Liver (tissue), 8 donors: ENCODE measurements at regions not wholly inside any gene's neighbourhood (a gene's known extent, or its start where the extent isn't known, plus 50 kb on each side); places are given as distances from the start of the nearest gene placed in this dataset.

Experiments
- DNase-seq: peaks from one replicate; pipeline ENCODE4 v3.0.0-alpha.2; 2017; ENCODE audit warnings: low spot score
- H3K27ac ChIP-seq, 2 donors: one replicate each; pipeline ENCODE4 v1.7.0; 2013; ENCODE audit warnings: inconsistent platforms in 2 of 2, low read length in 2 of 2, control low read depth in 1 of 2, low read depth in 1 of 2, mild to moderate bottlenecking in 1 of 2
- H3K27me3 ChIP-seq, 4 donors: one replicate each; pipeline versions ENCODE4 v1.6.1 to v1.7.0; 2013; ENCODE audit warnings: low read length in 3 of 4, inconsistent platforms in 1 of 4, mild to moderate bottlenecking in 1 of 4, moderate library complexity in 1 of 4; ENCODE audit not compliant: control insufficient read depth in 4 of 4, insufficient read depth in 4 of 4
- H3K36me3 ChIP-seq, 4 donors: one replicate each; pipeline versions ENCODE4 v1.6.1 to v1.7.0; 2013; ENCODE audit warnings: low read length in 3 of 4, mild to moderate bottlenecking in 3 of 4, low read depth in 1 of 4, moderate library complexity in 1 of 4; ENCODE audit not compliant: control insufficient read depth in 4 of 4, insufficient read depth in 3 of 4
- H3K4me1 ChIP-seq, 4 donors: one replicate each; pipeline versions ENCODE4 v1.6.1 to v1.7.0; 2013; ENCODE audit warnings: low read length in 3 of 4, mild to moderate bottlenecking in 3 of 4, moderate library complexity in 1 of 4; ENCODE audit not compliant: control insufficient read depth in 4 of 4, insufficient read depth in 4 of 4
- H3K4me3 ChIP-seq, 3 donors: one replicate each; pipeline versions ENCODE4 v1.6.1 to v1.7.0; 2013; ENCODE audit warnings: low read length in 3 of 3, control low read depth in 1 of 3, low read depth in 1 of 3, mild to moderate bottlenecking in 1 of 3
- H3K9ac ChIP-seq, 2 donors: one replicate each; pipeline ENCODE4 v1.7.0; 2013; ENCODE audit warnings: low read length in 2 of 2, mild to moderate bottlenecking in 2 of 2, moderate library complexity in 2 of 2, control low read depth in 1 of 2, low read depth in 1 of 2
- H3K9me3 ChIP-seq, 4 donors: one replicate each; pipeline versions ENCODE4 v1.6.1 to v1.7.0; 2013; ENCODE audit warnings: low read length in 3 of 4; ENCODE audit not compliant: control insufficient read depth in 4 of 4
- EGR1 ChIP-seq, 2 donors: IDR thresholded peaks; 2 replicates each; pipeline ENCODE4 v1.6.1; 2016 to 2018; ENCODE audit warnings: antibody characterized with exemption in 2 of 2, low read depth in 2 of 2
- FOXA1 ChIP-seq: IDR thresholded peaks from 2 replicates; pipeline ENCODE4 v1.6.1; 2016; ENCODE audit warnings: antibody characterized with exemption
- FOXA2 ChIP-seq: IDR thresholded peaks from 2 replicates; pipeline ENCODE4 v1.6.1; 2016; ENCODE audit warnings: antibody characterized with exemption
- GABPA ChIP-seq, 2 donors: IDR thresholded peaks in 1 of 2; conservative IDR thresholded peaks in 1 of 2; 2 replicates each; pipeline ENCODE4 v1.6.1; 2016; ENCODE audit warnings: antibody characterized with exemption in 2 of 2, mild to moderate bottlenecking in 1 of 2, moderate library complexity in 1 of 2
- HNF4A ChIP-seq, 2 donors: conservative IDR thresholded peaks; 2 replicates each; pipeline ENCODE4 v1.6.1; 2016; ENCODE audit warnings: antibody characterized with exemption in 2 of 2, mild to moderate bottlenecking in 2 of 2
- HNF4G ChIP-seq: IDR thresholded peaks from 2 replicates; pipeline ENCODE4 v1.6.1; 2016; ENCODE audit warnings: antibody characterized with exemption
- JUND ChIP-seq, 2 donors: IDR thresholded peaks; 2 replicates each; pipeline ENCODE4 v1.6.1; 2016; ENCODE audit warnings: antibody characterized with exemption in 2 of 2
- NR2F2 ChIP-seq: IDR thresholded peaks from 2 replicates; pipeline ENCODE4 v1.6.1; 2016; ENCODE audit warnings: antibody characterized with exemption
- RAD21 ChIP-seq, 2 donors: IDR thresholded peaks; 2 replicates each; pipeline ENCODE4 v1.6.1; 2016; ENCODE audit warnings: antibody characterized with exemption in 2 of 2, mild to moderate bottlenecking in 2 of 2
- RXRA ChIP-seq, 2 donors: IDR thresholded peaks; 2 replicates each; pipeline ENCODE4 v1.6.1; 2017 to 2018; ENCODE audit warnings: antibody characterized with exemption in 2 of 2, mild to moderate bottlenecking in 1 of 2
- SP1 ChIP-seq: IDR thresholded peaks from 2 replicates; pipeline ENCODE4 v1.6.1; 2018; ENCODE audit warnings: antibody characterized with exemption, mild to moderate bottlenecking
- TAF1 ChIP-seq: conservative IDR thresholded peaks from 2 replicates; pipeline ENCODE4 v1.6.1; 2016; ENCODE audit warnings: antibody characterized with exemption, mild to moderate bottlenecking
- YY1 ChIP-seq: IDR thresholded peaks from 2 replicates; pipeline ENCODE4 v1.6.1; 2016; ENCODE audit warnings: antibody characterized with exemption, mild to moderate bottlenecking
- WGBS: extraction: QIAGEN DNeasy Blood & Tissue Kit; methylation state at CpG from one replicate; pipeline ENCODE4 v1.1.7; 2013; 5-methylcytosine and 5-hydroxymethylcytosine counted together
- TF ChIP-seq, protein P1 (sequence below): IDR thresholded peaks from 2 replicates; pipeline ENCODE4 v1.6.1; 2016; ENCODE audit warnings: antibody characterized with exemption
- TF ChIP-seq, protein P2 (sequence below): IDR thresholded peaks from 2 replicates; pipeline ENCODE4 v1.6.1; 2016; ENCODE audit warnings: antibody characterized with exemption
- TF ChIP-seq, protein P3 (sequence below): fragments of 150-350 bp; IDR thresholded peaks from 2 replicates; pipeline ENCODE4 v1.5.1; 2017; ENCODE audit warnings: improper control_type of control experiment, low read depth, low read length; ENCODE audit not compliant: missing input control
- TF ChIP-seq, protein P4 (sequence below): IDR thresholded peaks from 2 replicates; pipeline ENCODE4 v1.6.1; 2016; ENCODE audit warnings: antibody characterized with exemption
- donor health status: healthy.
- donor health status: healthy.
- donor health status: healthy.
- donor health status: healthy.
- donor health status: healthy.

DNA sequence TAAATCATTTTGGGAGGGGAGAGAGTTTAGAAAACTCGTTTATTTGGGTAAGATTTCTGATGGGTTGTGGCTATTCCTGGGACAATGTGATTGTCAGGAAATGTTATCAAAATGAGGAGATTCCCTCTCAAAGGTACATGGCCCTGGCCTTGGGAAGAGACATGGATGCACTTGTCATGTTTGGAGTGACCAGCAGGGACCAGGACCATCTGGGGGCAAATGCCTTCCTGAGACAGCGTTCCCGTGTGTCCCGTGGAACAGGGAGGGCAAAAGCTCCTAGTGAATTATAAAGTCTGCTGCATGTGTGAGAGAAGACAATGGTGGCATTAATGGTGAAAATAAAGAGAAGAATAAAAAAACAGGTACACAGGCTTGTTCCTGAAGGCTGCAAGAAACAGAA lies 317.3 kb downstream of the ZNF536 start (continued):
- TF ChIP-seq, protein P1, sequence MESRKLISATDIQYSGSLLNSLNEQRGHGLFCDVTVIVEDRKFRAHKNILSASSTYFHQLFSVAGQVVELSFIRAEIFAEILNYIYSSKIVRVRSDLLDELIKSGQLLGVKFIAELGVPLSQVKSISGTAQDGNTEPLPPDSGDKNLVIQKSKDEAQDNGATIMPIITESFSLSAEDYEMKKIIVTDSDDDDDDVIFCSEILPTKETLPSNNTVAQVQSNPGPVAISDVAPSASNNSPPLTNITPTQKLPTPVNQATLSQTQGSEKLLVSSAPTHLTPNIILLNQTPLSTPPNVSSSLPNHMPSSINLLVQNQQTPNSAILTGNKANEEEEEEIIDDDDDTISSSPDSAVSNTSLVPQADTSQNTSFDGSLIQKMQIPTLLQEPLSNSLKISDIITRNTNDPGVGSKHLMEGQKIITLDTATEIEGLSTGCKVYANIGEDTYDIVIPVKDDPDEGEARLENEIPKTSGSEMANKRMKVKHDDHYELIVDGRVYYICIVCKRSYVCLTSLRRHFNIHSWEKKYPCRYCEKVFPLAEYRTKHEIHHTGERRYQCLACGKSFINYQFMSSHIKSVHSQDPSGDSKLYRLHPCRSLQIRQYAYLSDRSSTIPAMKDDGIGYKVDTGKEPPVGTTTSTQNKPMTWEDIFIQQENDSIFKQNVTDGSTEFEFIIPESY: no peak
- no peak for TF ChIP-seq TAF1
- TF ChIP-seq EGR1 (IDR thresholded peaks at IDR 0.05; ENCODE audit: low read depth in 2 of 2): no peak

DNA sequence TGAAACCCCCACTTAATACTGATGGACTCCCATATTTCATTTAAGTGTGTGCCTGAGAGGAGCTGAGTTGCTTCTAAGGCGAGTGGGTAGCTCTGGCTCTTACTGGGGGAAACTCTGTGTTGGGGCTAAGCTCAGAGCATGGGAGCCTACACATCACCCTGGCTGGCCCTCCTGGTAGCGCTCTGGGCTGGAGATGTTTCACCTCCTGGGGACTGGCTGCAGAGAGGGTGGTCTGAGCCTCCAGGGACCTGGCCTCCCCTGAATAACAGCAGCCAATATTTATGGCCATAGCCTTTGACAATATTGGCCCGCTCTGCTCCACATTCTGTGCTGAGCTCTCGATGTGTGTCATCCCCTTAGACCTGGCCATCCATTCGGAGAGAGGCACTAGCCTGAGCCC lies 316.5 kb downstream of the ZNF536 start:
- peaks cover 2 to 13% (median 6%) of the 10 kb centered on the region in 4 donors for H3K27me3 ChIP-seq
- WGBS: 79% methylated on average over 5 of the region's 5 CpGs

More for the DNA sequence above, 316.5 kb downstream of the ZNF536 start:
- no peak for DNase-seq
- H3K9ac ChIP-seq: no peak overlapping the region
- no peaks in the 10 kb centered on the region for H3K9me3 ChIP-seq
- TF ChIP-seq SP1: no peak
- TF ChIP-seq, protein P2, sequence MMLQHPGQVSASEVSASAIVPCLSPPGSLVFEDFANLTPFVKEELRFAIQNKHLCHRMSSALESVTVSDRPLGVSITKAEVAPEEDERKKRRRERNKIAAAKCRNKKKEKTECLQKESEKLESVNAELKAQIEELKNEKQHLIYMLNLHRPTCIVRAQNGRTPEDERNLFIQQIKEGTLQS: no peak
- no peak for TF ChIP-seq EGR1 (IDR thresholded peaks at IDR 0.05; ENCODE audit: low read depth in 2 of 2)
- TF ChIP-seq, protein P3, sequence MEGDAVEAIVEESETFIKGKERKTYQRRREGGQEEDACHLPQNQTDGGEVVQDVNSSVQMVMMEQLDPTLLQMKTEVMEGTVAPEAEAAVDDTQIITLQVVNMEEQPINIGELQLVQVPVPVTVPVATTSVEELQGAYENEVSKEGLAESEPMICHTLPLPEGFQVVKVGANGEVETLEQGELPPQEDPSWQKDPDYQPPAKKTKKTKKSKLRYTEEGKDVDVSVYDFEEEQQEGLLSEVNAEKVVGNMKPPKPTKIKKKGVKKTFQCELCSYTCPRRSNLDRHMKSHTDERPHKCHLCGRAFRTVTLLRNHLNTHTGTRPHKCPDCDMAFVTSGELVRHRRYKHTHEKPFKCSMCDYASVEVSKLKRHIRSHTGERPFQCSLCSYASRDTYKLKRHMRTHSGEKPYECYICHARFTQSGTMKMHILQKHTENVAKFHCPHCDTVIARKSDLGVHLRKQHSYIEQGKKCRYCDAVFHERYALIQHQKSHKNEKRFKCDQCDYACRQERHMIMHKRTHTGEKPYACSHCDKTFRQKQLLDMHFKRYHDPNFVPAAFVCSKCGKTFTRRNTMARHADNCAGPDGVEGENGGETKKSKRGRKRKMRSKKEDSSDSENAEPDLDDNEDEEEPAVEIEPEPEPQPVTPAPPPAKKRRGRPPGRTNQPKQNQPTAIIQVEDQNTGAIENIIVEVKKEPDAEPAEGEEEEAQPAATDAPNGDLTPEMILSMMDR: no peak
- TF ChIP-seq HNF4G: no peak
- no peak for TF ChIP-seq RAD21 (IDR thresholded peaks at IDR 0.05)
- TF ChIP-seq FOXA1: no peak
- no peak for TF ChIP-seq NR2F2
- no peak for TF ChIP-seq HNF4A (conservative IDR thresholded peaks at IDR 0.05)
- TF ChIP-seq JUND (IDR thresholded peaks at IDR 0.05): no peak
- TF ChIP-seq, protein P4, sequence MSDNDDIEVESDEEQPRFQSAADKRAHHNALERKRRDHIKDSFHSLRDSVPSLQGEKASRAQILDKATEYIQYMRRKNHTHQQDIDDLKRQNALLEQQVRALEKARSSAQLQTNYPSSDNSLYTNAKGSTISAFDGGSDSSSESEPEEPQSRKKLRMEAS: no peak
- TF ChIP-seq, protein P1: no peak
- TF ChIP-seq FOXA2: no peak
- no peak for TF ChIP-seq TAF1
- no peak for TF ChIP-seq RXRA (IDR thresholded peaks at IDR 0.05)
- no peak for TF ChIP-seq GABPA (IDR thresholded peaks at IDR 0.05 in 1 of 2, conservative IDR thresholded peaks at IDR 0.05 in 1 of 2)
- no peak for TF ChIP-seq YY1
- H3K36me3 ChIP-seq: no peaks in the 10 kb centered on the region
- no peak overlapping the region for H3K27ac ChIP-seq
- H3K4me1 ChIP-seq: no peaks in the 10 kb centered on the region
- H3K4me3 ChIP-seq: no peak overlapping the region
